ENCODE measurements at regions not wholly inside any gene's neighbourhood (a gene's known extent, or its start where the extent isn't known, plus 50 kb on each side); places are given as distances from the start of the nearest gene placed in this dataset.
"Not testable (repeated sequence)": the region's sequence is repeated elsewhere in the genome, so short reads cannot be mapped to it uniquely, and the experiment has no call there.

DNA sequence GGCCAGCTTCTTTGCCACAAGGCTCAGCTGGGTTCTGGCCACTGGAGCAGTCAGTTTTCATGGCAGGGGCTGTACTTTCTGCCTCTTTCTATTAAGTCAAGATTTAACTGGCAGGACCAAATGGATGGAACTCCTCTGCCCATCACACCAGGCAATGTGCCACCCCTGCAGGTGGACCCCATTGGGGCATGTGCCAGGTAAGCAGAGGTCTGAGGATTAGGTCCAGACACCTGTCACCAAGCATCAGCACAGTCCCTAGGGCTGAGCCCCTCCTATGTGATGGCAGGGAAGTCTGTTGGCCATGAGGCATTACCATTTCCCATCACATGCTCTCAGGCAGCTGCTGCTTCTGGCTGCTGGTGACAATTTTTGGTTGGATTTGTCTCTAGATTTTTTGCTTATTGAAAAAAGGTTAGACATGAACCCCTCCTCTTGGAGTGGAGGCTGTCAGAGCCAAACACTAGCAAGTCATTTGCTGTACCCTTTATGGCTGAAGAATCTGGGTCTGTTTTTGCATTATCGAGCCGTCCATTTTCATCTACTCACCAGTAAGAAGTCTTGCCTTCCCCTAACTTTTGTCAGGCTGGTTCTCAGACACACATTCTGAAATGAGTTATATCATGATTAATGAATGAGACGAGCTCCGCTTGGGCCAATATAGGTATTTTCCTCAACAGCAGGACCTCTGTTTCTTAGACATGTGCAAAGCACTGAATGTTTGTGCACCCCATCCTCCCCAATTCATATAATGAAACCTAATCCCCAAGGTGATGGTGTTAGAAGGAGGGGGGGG lies 328.0 kb downstream of the TSN start:
- Histone ChIP-seq H3K27me3 (ENCODE audit: control insufficient read depth, insufficient read depth, low read length) (no peaks in the 10 kb centered on the region), H3K9me3 (ENCODE audit: control insufficient read depth in 2 of 3, insufficient read depth in 1 of 3, low read length in 3 of 3) (no peaks in the 10 kb centered on the region), H3K4me1 (ENCODE audit: control insufficient read depth in 2 of 3, insufficient read depth in 2 of 3, low read depth in 1 of 3, low read length in 3 of 3) (no peaks in the 10 kb centered on the region), H3K27ac (ENCODE audit: low read depth in 2 of 2, low read length in 2 of 2) (no peak overlapping the region), H3K36me3 (ENCODE audit: control insufficient read depth in 2 of 3, insufficient read depth in 3 of 3, low read length in 3 of 3) (no peaks in the 10 kb centered on the region), H3K9ac (ENCODE audit: low read length in 3 of 3) (no peak overlapping the region), H3K4me3 (ENCODE audit: low read length in 3 of 3) (no peak overlapping the region)
- DNase-seq (no peak), FAIRE-seq (no peak)
- intact Hi-C loops (cut with DNase I) = no loop called here
- TF ChIP-seq, protein P1, sequence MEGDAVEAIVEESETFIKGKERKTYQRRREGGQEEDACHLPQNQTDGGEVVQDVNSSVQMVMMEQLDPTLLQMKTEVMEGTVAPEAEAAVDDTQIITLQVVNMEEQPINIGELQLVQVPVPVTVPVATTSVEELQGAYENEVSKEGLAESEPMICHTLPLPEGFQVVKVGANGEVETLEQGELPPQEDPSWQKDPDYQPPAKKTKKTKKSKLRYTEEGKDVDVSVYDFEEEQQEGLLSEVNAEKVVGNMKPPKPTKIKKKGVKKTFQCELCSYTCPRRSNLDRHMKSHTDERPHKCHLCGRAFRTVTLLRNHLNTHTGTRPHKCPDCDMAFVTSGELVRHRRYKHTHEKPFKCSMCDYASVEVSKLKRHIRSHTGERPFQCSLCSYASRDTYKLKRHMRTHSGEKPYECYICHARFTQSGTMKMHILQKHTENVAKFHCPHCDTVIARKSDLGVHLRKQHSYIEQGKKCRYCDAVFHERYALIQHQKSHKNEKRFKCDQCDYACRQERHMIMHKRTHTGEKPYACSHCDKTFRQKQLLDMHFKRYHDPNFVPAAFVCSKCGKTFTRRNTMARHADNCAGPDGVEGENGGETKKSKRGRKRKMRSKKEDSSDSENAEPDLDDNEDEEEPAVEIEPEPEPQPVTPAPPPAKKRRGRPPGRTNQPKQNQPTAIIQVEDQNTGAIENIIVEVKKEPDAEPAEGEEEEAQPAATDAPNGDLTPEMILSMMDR (IDR thresholded peaks at IDR 0.05; ENCODE audit: borderline replicate concordance, extremely low read depth, insufficient read depth) = no peak

DNA sequence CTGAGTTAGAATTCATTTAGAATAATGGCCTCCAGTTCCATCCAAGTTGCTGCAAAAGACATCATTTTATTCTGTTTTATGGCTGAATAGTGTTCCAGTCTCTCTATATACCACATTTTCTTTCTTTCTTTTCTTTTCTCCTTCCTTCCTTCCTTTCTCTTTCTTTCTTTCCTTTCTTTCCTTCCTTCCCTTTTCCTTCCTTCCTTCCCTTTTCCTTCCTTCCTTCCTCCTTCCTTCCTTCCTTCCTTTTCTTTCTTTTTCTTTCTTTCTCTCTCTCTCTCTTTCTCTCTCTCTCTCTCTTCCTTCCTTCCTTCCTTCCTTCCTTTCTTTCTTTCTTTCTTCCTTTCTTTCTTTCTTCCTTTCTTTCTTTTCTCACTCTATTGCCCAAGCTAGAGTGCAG lies 330.2 kb downstream of the TSN start:
- H3K4me1 ChIP-seq (ENCODE audit: control insufficient read depth in 2 of 3, insufficient read depth in 2 of 3, low read depth in 1 of 3, low read length in 3 of 3); DNase-seq; H3K36me3 ChIP-seq (ENCODE audit: control insufficient read depth in 2 of 3, insufficient read depth in 3 of 3, low read length in 3 of 3); intact Hi-C loops (cut with DNase I); H3K9me3 ChIP-seq (ENCODE audit: control insufficient read depth in 2 of 3, insufficient read depth in 1 of 3, low read length in 3 of 3); FAIRE-seq; H3K27ac ChIP-seq (ENCODE audit: low read depth in 2 of 2, low read length in 2 of 2); H3K27me3 ChIP-seq (ENCODE audit: control insufficient read depth, insufficient read depth, low read length); H3K4me3 ChIP-seq (ENCODE audit: low read length in 3 of 3); H3K9ac ChIP-seq (ENCODE audit: low read length in 3 of 3): not testable (repeated sequence)

DNA sequence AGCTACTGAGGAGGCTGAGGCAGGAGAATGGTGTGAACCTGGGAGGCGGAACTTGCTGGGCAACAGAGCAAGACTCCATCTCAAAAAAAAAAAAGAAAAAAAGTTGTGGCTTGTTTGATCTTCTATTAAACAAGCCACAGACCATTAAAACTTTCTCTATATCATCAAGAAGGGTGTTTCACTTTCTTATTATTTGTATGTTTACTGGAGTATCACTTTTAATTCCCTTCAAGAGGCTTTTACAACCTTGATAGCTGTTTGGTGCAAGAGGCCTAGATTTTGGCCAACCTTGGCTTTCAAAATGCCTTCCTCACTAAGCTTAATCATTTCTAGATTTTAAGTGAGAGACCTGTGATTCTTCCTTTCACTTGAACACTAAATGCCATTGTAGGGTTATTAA lies 339.1 kb downstream of the TSN start:
- Histone ChIP-seq H3K9ac (ENCODE audit: low read length in 3 of 3) (no peak overlapping the region), H3K9me3 (ENCODE audit: control insufficient read depth in 2 of 3, insufficient read depth in 1 of 3, low read length in 3 of 3) (no peaks in the 10 kb centered on the region), H3K27ac (ENCODE audit: low read depth in 2 of 2, low read length in 2 of 2) (no peak overlapping the region), H3K4me3 (ENCODE audit: low read length in 3 of 3) (no peak overlapping the region), H3K27me3 (ENCODE audit: control insufficient read depth, insufficient read depth, low read length) (no peaks in the 10 kb centered on the region), H3K36me3 (ENCODE audit: control insufficient read depth in 2 of 3, insufficient read depth in 3 of 3, low read length in 3 of 3) (no peaks in the 10 kb centered on the region), H3K4me1 (ENCODE audit: control insufficient read depth in 2 of 3, insufficient read depth in 2 of 3, low read depth in 1 of 3, low read length in 3 of 3) (no peaks in the 10 kb centered on the region)
- intact Hi-C loops (cut with DNase I) = no loop called here
- no peak for FAIRE-seq
- DNase-seq = no peak
- TF ChIP-seq, protein P1 (IDR thresholded peaks at IDR 0.05; ENCODE audit: borderline replicate concordance, extremely low read depth, insufficient read depth) = no peak

DNA sequence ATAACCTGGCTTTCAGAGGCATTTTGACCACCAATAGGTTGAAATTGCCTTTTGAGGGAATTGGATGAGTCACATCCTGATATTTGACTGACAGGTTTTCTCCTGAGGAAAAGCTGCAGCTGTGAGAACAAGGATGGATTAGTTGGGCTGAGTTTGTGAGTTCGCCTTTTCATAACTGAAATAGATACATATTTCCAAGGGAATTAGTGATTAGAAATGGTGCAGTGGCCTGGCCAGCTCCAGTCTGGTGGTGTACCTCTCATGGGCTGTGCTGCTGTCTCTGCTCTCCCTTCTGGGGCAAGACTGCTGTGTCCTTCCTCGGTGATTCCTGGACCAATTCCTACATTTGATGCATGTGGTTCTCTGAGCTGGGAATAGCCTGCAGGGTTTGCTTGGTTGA lies 341.3 kb downstream of the TSN start:
- Histone ChIP-seq H3K27me3 (ENCODE audit: control insufficient read depth, insufficient read depth, low read length) (no peaks in the 10 kb centered on the region), H3K4me1 (ENCODE audit: control insufficient read depth in 2 of 3, insufficient read depth in 2 of 3, low read depth in 1 of 3, low read length in 3 of 3) (no peaks in the 10 kb centered on the region), H3K4me3 (ENCODE audit: low read length in 3 of 3) (no peak overlapping the region), H3K27ac (ENCODE audit: low read depth in 2 of 2, low read length in 2 of 2) (no peak overlapping the region), H3K9ac (ENCODE audit: low read length in 3 of 3) (no peak overlapping the region), H3K9me3 (ENCODE audit: control insufficient read depth in 2 of 3, insufficient read depth in 1 of 3, low read length in 3 of 3) (no peaks in the 10 kb centered on the region), H3K36me3 (ENCODE audit: control insufficient read depth in 2 of 3, insufficient read depth in 3 of 3, low read length in 3 of 3) (no peaks in the 10 kb centered on the region)
- TF ChIP-seq, protein P1 (IDR thresholded peaks at IDR 0.05; ENCODE audit: borderline replicate concordance, extremely low read depth, insufficient read depth) = no peak
- DNase-seq (no peak), FAIRE-seq (no peak)
- intact Hi-C loops (cut with DNase I) = no loop called here
